Left ventricle myocardium inferior (tissue), 1 donor: ENCODE measurements at regions not wholly inside any gene's neighbourhood (a gene's known extent, or its start where the extent isn't known, plus 50 kb on each side); places are given as distances from the start of the nearest gene placed in this dataset.

Experiments used
- DNase-seq: peaks from one replicate; pipeline ENCODE4 v3.0.0-alpha.2; 2020
- H3K27ac ChIP-seq: fragments of 200-600 bp; replicated peaks from 2 replicates; pipeline ENCODE4 v1.8.0; 2021
- H3K27me3 ChIP-seq: fragments of 200-600 bp; 2 replicates; pipeline ENCODE4 v1.8.0; 2021; ENCODE audit warnings: low read depth
- H3K36me3 ChIP-seq: fragments of 200-600 bp; 2 replicates; pipeline ENCODE4 v1.8.0; 2021
- H3K4me1 ChIP-seq: fragments of 200-600 bp; 2 replicates; pipeline ENCODE4 v1.8.0; 2021
- H3K4me3 ChIP-seq: fragments of 200-600 bp; 2 replicates; pipeline ENCODE4 v1.8.0; 2021; ENCODE audit warnings: mild to moderate bottlenecking, moderate library complexity
- H3K9me3 ChIP-seq: fragments of 200-600 bp; replicated peaks from 2 replicates; pipeline ENCODE4 v1.8.0; 2021
- CTCF ChIP-seq: fragments of 200-600 bp; IDR thresholded peaks from 2 replicates; pipeline ENCODE4 v1.8.0; 2021; ENCODE audit warnings: antibody characterized with exemption, mild to moderate bottlenecking, borderline replicate concordance
- intact Hi-C: fragments of 100-400 bp; cut with micrococcal nuclease; formaldehyde crosslinking; loops from one replicate; pipeline ENCODE4 v1.11.0; 2022
- donor health status: DM: no; HTN: yes; CAD: no; lungs with severe emphysema.

DNA sequence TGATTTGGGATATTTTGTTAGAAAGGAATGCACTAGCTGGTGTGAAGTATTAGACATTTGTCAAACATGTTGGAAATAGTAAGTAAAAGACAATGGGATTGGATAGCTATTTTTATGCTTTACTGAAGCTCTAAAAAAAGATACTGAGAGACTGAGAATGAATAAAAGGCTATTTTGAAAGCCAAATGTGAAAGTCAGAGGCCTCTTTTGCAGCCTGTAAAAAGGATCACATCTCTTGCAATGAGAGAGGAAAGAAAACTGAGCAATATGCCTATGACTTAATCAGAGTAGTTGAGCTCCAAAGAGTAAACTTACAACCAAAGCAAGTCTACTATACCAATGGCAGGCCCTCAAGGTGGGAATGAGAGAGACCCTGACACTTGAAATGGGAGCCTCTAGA lies 212.6 kb upstream of the LCORL start:
- intact Hi-C loops: no loop called here
- no peaks in the 10 kb centered on the region for H3K4me1 ChIP-seq
- peaks cover 28% of the 10 kb centered on the region for H3K9me3 ChIP-seq
- no peak overlapping the region for H3K4me3 ChIP-seq
- DNase-seq: no peak
- H3K36me3 ChIP-seq: no peaks in the 10 kb centered on the region
- no peak overlapping the region for H3K27ac ChIP-seq
- H3K27me3 ChIP-seq: no peaks in the 10 kb centered on the region
- no peak for TF ChIP-seq CTCF

DNA sequence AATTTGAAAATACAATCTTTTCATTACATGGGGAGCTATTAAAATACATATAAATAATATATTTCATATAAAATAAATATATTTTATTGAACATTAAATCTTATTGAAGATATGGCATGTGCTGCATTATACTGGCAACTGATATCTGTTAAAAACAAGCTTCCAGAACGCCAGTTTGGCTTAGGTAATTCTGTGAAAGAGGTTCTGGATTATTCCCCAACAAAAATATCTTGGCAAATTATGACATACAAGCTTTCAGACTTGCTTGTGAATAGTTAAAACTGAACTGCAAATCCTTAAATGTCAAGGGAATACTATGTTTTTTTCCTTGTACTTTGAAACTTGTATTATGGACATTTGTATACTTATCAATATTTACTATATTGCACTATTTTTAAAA lies 210.2 kb upstream of the LCORL start:
- no peaks in the 10 kb centered on the region for H3K36me3 ChIP-seq
- no peak overlapping the region for H3K4me3 ChIP-seq
- TF ChIP-seq CTCF: no peak
- no peak for DNase-seq
- peaks cover 33% of the 10 kb centered on the region for H3K9me3 ChIP-seq
- intact Hi-C loops: no loop called here
- H3K27me3 ChIP-seq: no peaks in the 10 kb centered on the region
- H3K4me1 ChIP-seq: no peaks in the 10 kb centered on the region
- H3K27ac ChIP-seq: no peak overlapping the region

DNA sequence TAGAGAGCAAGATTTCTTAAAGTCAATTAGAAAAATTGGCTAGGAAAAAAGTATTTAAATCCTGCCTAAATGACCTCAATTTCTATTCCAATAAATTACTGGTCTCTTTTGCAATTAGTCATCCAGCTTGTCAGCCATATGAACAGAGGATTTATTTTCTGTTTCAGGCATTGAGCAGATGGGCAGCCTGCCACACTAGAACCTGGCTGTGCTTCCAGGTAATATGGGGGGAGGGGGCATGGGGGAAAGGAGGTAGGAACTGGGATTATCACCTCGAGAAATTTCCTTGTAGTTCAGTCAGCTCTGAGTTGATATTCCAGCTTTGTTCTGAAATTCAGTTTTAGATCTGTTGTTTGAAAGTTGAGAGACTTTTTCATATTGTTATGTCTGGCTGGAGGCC lies 206.3 kb upstream of the LCORL start:
- no peak for TF ChIP-seq CTCF
- H3K27ac ChIP-seq: no peak overlapping the region
- no peaks in the 10 kb centered on the region for H3K4me1 ChIP-seq
- no peaks in the 10 kb centered on the region for H3K27me3 ChIP-seq
- H3K9me3 ChIP-seq: peaks cover 16% of the 10 kb centered on the region
- H3K36me3 ChIP-seq: no peaks in the 10 kb centered on the region
- H3K4me3 ChIP-seq: no peak overlapping the region
- DNase-seq: no peak
- intact Hi-C loops: no loop called here

DNA sequence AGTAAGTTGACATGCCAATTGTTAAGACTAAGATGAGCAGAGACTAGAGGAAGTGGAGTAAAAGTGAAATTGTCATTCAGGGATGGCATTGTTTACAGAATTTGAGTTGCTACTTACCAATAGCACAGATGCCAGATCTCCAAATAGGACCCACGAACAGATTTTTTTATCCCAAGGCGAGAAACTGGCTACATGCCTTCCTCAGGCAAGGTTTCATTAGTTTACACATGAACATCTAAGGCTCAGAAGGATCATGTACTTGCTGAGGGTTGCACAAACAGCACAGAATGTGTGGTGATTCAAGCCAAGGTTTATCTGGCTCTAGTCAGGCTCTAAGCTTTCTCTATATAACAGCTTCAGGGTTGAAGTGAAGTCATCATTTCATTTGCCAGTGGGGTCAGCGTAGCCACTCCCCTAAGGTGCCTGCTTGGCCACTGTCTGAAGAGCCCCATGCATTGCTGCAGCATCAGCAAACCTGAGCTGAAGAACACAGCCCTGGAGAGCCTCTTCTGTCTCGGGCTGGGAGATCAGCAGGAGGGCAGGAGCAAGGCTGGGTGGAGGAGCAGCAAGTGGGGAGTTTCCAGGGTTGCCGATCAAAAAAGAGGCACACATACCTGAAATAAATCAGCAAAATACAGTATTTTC lies 193.0 kb upstream of the LCORL start:
- intact Hi-C loops: no loop called here
- DNase-seq: no peak
- Histone ChIP-seq H3K36me3 (no peaks in the 10 kb centered on the region), H3K9me3 (peaks cover 10% of the 10 kb centered on the region), H3K4me3 (no peak overlapping the region), H3K27ac (no peak overlapping the region), H3K27me3 (no peaks in the 10 kb centered on the region), H3K4me1 (no peaks in the 10 kb centered on the region)
- TF ChIP-seq CTCF: no peak

DNA sequence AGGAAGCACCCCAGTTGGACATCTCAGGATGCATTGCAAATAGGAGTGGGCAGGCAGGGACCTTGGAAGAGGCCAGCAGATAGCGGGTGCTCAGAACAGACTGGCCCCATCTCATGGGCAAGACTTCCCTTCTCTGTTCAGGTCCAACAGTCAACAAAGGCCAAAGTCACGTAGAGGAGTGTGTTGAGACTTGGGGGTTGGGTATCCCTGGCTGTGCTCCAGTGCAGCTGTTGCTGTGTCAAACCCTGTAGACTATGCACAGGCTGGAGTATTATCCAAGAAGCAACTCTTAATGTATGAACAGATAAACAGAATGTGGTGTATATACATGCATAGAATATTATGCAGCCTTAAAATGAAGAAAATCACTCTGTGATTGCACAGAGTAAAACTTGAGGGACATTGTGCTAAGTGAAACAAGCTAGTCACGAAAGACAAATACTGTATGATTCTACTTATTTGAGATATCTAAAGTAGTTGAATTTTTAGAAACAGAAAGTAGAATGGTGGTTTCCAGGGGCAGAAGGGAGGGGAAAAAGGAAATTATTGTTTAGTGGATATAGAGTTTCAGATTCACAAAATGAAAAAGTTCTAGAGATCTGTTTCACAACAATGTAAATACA lies 192.1 kb upstream of the LCORL start:
- H3K36me3 ChIP-seq: no peaks in the 10 kb centered on the region
- peaks cover 10% of the 10 kb centered on the region for H3K9me3 ChIP-seq
- no peaks in the 10 kb centered on the region for H3K4me1 ChIP-seq
- H3K27me3 ChIP-seq: no peaks in the 10 kb centered on the region
- intact Hi-C loops: no loop called here
- no peak overlapping the region for H3K27ac ChIP-seq
- no peak for TF ChIP-seq CTCF
- DNase-seq: no peak
- no peak overlapping the region for H3K4me3 ChIP-seq
